NCI-H748 (cell line): ENCODE measurements at regions not wholly inside any gene's neighbourhood (a gene's known extent, or its start where the extent isn't known, plus 50 kb on each side); places are given as distances from the start of the nearest gene placed in this dataset.

ENCODE experiments used
- DNase-seq: peaks from one replicate; lab custom pipeline; 2025; ENCODE audit not compliant: unreplicated experiment; lab: John Stamatoyannopoulos, UW

DNA sequence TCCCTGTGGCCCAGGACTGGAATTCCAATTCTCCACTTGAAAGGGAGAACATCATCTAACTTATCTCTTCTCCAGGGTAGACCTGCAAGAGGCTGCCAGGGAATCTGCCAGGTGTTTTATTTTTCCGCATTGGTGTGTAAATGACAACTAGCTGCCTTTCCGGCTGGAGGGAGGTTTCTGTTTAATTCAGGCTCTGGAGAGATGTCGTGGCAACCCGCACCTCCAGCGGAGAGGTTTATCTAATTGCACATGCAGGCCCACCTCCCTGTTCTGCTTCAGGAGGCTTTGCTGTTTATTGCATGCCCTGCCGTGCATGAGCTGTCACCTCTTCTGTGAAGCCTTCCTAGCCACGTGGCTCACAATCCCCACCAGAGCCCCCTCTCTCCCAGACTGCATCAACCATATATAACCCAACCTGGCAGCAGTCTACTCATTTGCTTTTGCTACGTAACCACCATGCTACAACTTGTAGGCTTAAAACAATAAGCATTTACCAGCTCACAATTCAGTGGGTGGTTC lies 151.6 kb downstream of the C1orf94 start:
- peak; percentile 2 for DNase-seq

DNA sequence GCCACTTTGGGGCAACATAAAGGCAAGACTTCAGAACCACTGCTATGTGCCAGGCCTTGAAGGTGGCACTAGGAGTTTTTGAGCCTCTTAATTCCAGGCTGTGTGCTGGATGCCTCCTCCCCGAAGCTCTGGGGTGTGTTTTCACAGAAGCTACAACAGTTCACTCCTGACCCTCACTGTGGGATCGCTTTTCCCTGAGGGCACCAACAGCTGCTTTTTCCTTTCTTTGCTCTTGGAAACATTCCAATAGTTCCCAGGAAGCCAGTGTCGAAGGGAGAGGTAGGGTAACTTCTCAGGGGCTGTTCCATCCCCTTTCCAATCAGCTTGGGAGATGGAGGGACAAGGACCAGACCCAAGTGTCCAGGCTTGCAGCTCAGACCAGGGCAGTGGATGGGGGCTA lies 153.4 kb downstream of the C1orf94 start:
- no peak for DNase-seq

DNA sequence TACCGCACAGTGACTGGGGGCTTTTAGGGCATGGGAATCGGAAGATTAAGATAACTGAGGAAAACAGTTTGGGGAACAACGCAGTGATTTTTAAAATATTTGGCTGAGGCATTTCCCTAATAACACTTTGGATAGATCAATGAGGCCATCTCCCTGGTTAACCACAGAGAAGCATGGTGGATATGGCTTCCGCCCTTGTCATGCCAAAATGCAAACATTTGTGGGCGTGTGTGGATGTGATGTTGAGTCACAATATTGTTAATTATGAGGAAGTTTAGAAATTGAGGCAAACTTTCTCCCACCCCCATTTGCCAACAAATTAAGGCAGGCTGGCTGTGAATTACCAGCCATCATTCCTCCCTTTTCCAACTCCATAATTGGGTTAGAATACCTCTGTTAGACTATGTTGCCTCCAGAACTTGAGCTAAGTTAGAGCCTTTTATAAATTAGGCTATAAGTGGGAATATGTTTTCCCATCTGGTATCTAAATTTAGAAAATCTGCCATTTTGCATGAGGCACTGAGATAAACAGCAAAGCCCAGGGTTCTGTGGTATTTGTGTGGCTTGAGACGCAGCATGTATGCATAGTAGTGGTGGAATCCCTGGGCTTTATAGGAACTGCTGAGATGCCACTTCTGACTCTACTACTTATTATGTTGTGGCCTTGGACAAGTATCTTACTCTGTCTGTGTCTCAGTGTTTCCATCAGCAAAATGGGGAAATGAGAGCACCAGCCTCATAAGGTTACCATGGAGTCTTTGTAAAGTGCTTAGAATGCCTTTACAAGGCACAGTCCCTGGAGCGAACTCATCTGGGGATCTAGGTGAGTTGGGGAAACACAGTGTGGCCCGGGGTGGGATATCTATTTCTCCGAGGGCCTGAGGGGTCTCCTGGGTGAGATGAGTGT lies 154.6 kb downstream of the C1orf94 start:
- no peak for DNase-seq

DNA sequence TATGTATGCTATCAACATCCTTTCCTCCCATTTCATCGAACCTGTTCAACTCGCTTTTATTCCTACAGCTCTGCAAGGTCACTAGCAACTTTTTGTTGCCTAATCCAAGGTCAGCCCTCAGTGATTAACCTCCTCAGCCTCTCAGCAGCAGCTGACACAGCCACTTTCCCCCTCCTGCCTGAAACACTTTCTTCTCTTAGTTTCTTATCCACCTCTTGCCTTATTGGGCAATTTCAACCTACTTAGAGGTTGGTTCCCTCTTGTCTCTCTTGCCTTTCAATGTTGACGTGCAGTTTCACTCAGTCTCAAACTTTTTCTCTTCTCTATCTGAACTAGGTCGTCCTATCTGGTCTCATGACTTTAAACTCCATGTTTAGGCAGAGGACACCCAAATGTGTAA lies 156.3 kb downstream of the C1orf94 start:
- DNase-seq, result no peak

DNA sequence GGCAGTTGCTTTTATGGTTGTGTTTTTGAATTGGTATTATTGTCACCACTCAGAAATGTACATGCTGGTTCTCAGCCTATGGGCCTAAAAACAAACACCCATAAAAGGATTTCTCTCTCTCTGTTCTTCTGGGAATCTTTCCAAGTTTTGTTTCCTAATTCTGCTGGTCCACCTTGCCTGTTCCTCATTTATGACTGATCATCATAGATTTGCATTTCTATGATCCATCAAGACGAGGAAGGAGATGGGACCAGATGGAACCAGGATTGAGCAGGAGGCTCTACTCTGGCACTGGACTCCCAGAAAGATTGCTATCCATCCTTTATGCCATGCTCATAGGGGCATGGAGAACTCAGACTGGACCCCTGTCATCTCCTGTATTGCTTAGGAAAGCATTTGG lies 162.2 kb downstream of the C1orf94 start:
- DNase-seq, result no peak

DNA sequence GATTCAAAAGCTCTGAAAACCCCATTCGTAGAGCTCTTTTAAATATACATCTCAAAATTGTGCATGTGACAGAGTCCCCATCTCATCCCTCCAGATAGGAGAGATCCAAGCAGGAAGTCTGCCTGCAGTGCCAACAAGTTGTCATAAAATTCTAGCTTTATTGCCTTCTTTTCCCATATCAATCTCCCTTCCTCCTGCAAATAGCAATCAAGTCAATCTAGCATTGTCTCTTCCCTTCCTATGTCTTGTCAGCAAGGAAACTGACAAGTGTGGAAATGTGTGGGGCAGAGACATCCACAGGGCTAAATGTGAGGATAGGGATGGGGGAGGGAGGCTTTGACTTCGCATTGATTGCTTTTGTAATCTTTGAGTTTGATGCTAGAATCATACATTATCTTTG lies 165.2 kb downstream of the C1orf94 start:
- no peak for DNase-seq

DNA sequence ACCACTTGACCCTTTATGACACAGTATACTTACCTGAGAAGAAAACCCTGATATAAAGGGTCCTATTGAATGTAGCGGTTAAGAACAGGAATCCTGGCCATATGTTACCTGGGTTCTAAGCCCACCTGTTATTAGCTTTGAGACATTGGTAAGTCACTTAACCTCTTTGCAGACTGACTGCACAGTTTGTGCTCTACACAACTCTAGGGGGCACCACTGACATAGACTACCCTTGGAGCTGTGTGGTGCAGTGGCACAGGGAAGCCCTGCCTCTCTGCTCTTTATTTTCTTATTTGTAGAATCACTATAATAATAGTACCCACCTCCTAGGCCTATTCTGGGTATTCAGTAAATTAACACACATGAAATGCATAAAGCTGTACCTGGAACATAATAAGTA lies 165.6 kb downstream of the C1orf94 start:
- no peak for DNase-seq

DNA sequence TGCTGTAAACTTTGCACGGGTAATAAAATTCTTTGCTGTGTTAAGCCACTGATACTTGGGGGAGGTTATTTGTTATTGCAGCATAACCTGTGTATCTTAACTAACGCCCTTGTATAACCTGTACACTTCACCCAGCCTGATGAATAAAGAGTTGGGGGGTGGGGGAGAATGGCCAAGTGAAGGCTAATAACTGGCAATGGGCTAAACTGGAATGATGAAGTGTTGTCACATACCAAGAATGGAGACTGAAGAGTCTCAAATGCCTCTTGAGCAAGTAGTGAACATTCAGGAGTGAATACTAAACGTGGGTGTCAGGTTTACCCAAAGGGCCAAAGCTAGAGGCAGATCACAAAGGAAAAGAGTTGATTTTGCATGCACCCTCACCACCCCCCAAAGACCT lies 169.4 kb downstream of the C1orf94 start:
- no peak for DNase-seq

DNA sequence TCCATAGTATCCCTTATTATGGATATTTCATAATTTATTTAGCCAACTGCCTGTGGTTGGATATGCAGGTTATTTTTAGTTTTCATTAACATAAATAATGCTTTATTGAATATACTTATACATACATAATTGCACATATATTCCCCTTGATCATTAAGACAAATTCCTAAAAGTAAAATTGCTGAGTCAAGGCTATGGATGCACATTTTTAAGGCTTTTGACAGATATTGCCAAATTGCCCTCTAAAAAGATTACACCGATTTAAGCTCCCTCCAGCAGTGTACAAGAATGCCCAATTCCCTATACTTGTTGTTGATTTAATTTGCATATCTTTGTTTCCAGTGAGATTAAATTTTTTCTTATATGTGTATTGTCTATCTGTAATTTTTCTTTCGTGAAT lies 176.7 kb downstream of the C1orf94 start:
- DNase-seq, result no peak

DNA sequence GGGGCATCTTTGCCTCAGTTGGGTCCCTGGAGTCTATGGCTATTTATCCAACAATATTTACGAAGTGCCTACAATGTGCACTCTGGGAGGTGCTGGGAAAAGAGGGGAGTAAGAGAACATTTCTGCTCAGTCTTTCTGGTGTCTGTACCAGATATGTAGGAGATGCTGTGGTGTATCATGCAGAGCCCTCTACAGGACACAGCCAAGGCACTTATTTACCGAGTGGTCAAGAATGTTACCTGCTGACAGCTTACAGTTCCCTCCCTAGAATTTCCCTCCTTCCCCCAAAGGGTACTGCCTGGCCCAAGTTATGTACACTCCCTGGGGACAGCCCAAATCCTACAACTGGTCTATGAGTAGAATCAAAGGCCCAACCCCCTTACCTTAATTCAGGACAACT lies 177.7 kb downstream of the C1orf94 start:
- no peak for DNase-seq

DNA sequence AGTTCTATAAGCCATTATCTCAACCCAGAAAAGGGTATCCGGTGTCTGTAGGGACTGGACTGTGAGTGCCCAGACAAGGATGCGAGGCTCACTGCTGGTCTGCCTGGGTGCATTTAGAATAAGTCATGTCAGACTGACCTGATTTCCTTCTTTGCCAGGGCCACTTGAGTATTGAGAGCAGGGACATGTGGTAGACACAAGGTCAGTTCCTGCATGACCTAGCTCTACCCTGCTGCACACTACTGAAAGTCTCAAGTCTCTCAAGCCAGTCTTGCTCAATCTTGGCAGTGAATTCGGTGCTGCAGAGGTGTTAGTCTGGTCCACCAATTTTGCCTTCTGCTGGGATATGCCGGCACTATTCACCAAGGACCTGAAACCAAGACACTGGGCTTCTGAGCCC lies 180.1 kb downstream of the C1orf94 start:
- DNase-seq, result no peak

DNA sequence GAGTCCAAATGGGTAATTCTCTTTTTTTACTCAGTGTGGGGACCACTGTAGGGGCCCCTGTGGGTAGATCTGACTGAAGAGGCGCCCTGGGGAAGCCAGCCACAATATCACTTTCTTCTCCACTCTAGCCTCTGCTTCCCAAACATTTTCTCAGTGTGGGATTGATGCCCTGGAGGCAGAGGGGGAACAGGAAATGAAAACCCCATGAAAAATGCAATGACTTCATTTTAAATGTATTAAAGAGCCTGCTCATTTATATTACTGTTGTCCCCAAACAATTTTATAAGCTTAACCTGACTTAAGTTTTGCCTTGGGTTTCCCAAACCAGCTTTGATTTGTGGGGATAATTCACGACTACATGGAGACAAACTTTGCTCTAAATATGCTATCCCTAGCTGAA lies 181.9 kb downstream of the C1orf94 start:
- no peak for DNase-seq

DNA sequence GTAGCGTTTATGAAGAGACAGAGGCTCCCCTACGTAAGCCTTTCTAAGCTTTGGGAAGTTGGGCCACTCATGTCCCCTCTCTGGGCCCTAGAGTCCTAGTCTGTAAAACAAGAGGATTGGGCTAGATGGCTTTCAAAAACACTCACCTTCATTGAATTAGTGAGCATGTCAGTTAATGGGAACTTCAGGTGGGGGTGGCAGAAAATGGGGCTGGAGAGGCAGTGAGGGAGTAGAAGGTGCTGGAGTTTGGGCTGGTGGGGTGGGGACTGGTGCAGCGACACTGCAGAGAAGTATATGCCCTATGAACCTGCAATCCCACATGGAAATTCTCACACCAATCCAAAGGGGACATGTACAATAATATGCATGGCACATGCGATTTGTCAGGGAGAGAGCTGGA lies 182.7 kb downstream of the C1orf94 start:
- DNase-seq, result no peak

DNA sequence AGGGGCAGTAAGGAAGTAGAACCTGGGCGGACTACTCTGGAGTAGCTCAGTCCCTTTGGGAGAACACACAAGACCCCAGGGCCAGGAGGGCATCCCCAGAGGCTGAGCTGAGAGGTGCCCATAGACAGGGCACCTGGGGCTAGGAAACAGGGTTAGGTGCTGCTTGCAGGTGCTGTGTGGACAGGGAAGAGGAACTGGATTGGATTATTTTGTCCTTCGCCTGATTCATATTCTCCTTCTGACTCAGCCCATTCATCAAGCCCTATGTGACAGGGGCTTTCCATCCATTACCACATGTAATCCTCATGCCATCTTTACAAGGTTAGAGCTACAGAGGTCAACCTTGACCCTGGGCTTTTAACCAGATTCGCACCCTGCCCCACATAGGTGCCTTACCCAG lies 183.9 kb downstream of the C1orf94 start:
- no peak for DNase-seq

DNA sequence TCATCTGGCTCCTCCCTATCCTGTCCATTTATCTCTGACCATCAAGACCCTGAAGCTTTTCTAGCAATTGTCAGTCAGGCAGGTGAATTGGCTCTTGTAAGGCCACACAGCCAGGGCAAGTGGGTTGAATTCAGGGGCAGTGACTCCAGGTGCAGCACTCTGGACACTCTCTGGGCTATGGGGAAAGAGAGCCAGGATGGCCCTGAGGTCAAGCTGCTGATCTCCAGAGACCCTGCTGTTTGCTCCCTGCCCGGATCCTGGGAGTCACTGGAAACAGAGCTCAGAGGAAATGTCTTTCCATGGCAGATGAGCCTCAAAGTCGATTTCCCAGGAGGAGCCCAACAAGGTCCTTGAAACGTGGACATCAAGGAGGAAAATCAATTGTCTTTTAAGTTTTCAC lies 184.4 kb downstream of the C1orf94 start:
- no peak for DNase-seq

DNA sequence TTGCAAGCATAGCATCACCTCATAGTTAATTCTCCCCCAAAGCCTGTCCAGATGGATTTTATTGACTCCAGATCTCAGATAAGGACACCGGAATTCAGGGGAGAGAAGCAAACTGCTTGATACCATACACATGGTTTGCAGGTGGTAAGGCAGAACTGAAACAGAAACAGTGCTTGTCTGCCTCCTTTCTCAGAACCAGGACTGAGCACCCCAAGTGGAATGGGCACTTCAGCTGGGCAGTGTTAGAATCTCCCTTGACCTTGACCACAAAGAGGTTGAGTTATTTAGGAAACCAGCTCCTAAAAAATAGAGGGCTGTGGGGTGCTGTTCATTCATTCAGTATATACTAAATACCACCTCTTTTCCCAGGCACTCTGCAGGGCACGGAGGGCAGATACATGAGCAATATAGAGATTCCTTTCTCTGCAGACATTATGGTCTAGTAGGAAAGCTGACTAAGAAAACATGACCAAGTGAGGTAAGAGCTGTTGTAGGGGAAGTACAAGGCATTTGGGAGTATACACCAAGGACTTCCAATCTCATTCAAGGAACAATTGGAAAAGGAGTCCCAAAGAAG lies 185.2 kb downstream of the C1orf94 start:
- no peak for DNase-seq

DNA sequence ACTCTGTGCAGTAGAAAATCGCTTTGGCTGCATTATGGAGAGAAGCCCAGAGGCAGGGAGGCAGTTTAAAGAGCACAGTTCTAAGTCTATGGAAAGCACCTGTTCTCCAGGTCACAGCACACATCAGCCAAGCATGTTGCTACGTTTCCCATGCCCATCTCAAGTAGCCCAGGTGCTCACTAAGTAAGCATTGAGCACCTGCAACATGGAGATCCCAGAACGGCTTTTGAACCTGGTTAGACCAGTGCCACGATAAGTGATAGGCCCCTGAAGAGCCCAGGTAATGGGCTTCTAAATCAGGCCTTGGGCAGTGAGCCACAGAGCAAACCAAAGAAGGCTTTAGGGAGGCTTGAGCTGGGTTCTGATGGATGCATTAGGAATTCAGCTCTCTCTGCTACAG lies 186.2 kb downstream of the C1orf94 start:
- DNase-seq, result peak; percentile 57

DNA sequence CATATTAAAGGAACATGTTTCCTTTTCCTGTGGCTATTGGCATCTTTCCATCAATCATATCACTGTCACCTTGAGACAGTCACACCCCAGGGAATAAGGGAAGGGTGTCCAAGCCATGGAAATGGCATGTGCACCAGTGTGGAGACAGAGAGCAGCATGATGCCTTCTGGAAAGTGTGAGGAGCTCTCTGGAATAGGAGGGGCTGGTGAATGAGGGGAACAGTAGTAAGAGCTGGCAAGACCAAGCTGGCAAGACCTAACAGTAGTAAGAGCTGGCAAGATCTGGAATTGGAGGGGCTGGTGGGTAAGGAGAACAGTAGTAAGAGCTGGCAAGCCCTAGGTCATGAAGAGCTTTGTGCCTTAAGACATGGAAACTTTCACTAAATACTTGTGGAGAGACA lies 186.7 kb downstream of the C1orf94 start:
- DNase-seq, result no peak

DNA sequence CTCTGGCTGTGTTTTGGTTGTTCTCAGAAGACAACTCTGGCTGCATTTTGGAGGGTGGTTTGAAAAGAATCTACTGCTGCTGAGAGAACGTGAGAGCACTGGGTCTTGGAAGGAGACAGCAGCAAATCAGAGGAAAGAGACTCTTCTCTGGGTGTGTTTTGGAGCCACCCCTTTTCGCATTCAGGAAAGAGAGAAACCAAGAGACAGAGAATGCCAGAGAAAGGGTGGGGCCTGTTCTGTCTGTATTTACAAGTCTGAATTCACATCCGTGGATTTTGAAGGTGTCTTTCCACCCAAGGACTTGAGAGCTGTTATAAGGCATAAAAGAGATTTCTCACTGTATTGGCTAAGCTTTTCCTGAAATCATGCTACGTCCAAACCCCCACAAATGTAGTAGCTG lies 187.2 kb downstream of the C1orf94 start:
- DNase-seq, result no peak

DNA sequence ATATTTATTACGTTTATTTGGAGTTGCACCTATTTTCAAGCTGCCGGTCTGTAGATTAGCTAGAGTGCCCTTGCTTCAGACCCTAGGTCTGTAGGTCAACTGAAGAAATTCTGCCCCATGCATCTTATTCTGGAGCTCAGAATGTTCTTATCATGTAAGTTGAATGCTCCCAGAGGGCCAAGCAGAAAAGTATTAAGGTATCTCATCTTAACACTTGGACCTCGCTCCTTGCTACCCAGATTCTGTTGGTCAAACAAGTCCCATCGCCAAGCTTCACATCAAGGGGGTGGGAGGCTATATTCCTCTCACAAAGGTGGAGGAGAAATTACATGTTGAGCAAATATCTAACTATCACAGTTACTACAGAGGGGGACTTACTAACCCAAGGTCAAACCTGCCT lies 187.7 kb downstream of the C1orf94 start:
- DNase-seq, result no peak

DNA sequence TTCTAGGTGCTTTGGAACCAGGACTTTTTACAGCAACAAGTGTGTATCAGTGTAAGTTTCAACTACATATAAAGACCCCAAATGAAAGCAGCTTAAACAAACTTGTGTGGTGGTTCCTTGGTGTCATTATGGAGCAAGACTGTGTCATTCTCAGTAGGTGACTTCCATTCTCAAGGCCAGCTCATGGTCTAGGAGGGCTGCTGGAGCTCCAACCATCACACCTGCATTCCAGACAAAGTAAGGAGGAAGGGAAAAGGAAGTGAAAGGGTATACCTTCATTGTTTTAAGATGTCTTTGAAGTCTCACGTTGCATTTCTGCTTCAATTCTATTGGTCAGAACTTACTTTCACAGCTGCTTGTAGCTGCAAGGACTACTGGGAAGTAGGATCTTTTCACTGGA lies 188.6 kb downstream of the C1orf94 start:
- DNase-seq, result no peak

DNA sequence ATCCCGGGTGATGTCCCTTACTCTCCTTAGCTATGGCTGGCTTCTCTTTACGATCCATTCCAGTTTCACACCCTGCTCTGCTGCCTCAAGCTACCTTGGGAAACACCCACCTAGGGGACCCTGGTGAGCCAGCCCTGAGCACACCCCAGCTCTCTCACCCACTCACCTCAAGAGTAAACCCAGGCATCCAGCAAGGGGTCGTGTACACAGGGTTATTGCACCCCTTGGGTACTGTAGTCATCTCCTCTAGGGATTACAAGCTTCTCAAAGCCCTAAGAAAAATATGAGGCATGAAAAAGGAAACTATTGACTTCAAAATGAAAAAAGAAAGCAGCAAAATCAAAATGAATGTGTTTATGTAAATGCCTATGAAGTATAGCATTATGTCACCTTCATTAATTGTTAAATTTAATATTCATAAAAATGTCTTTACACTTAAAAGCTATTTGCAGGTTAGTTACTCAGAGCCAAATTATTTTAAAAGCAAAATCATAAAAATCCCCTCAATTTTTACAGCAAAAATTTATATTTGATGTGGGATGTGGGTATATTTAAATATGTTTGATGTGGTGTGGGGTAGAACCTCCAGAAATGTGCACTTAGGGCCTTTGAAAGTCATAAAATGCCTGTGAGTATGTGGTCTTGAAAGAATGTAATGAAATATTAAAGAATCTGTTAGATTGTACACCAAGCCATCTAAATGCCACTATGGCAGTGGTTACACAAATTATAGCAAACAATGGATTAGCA lies 190.3 kb downstream of the C1orf94 start:
- no peak for DNase-seq
